Right atrium auricular region (tissue), 2 donors: ENCODE measurements at regions not wholly inside any gene's neighbourhood (a gene's known extent, or its start where the extent isn't known, plus 50 kb on each side); places are given as distances from the start of the nearest gene placed in this dataset.

ENCODE experiments used
- DNase-seq: peaks from one replicate; pipeline ENCODE4 v3.0.0-alpha.2; 2019; ENCODE audit warnings: low spot score
- H3K27ac ChIP-seq, 2 donors: fragments of 200-600 bp; sonication (generic); 1 replicate in 1 of 2; 2 replicates in 1 of 2; pipeline ENCODE4 v1.5.1; 2016 to 2019
- H3K27me3 ChIP-seq, 2 donors: fragments of 200-600 bp; sonication (generic); one replicate each; pipeline versions ENCODE4 v1.5.1 to v1.6.0; 2017 to 2019
- H3K36me3 ChIP-seq: fragments of 200-600 bp; sonication (generic); one replicate; pipeline ENCODE4 v1.5.1; 2016
- H3K4me1 ChIP-seq, 2 donors: fragments of 200-600 bp; sonication (generic); one replicate each; pipeline versions ENCODE4 v1.5.1 to v1.6.0; 2017 to 2019
- H3K4me3 ChIP-seq, 2 donors: fragments of 200-600 bp; sonication (generic); 1 replicate in 1 of 2; 2 replicates in 1 of 2; pipeline ENCODE4 v1.5.1; 2017 to 2019; ENCODE audit warnings: mild to moderate bottlenecking in 1 of 2, moderate library complexity in 1 of 2
- H3K9me3 ChIP-seq, 2 donors: fragments of 200-600 bp; sonication (generic); one replicate each; pipeline ENCODE4 v1.5.1; 2019
- CTCF ChIP-seq, 2 donors: fragments of 200-600 bp; sonication (generic); IDR thresholded peaks; one replicate each; pipeline ENCODE4 v1.5.1; 2019; ENCODE audit warnings: antibody characterized with exemption in 2 of 2

- Histone ChIP-seq H3K27ac (peak overlapping the region; percentile 52 to 61), H3K9me3 (no peaks in the 10 kb centered on the region), H3K27me3 (no peaks in the 10 kb centered on the region), H3K36me3 (no peaks in the 10 kb centered on the region), H3K4me3 (no peak overlapping the region), H3K4me1 (peaks cover 0 to 33% of the 10 kb centered on the region in 2 donors)
- TF ChIP-seq CTCF (IDR thresholded peaks at IDR 0.05) = no peak
- peak; percentile 13 for DNase-seq
Measured at GRCh38 chr14:49969961-49970360, 77.1 kb downstream of the ARF6 start.

- Histone ChIP-seq H3K4me1 (peaks cover 0 to 35% of the 10 kb centered on the region in 2 donors), H3K36me3 (no peaks in the 10 kb centered on the region), H3K9me3 (no peaks in the 10 kb centered on the region), H3K27ac (peak overlapping the region; percentile 52 to 61), H3K4me3 (no peak overlapping the region), H3K27me3 (no peaks in the 10 kb centered on the region)
- no peak for TF ChIP-seq CTCF (IDR thresholded peaks at IDR 0.05)
- peak; percentile 60 for DNase-seq
Measured at GRCh38 chr14:49970474-49971147, 77.7 kb downstream of the ARF6 start.

- TF ChIP-seq CTCF (IDR thresholded peaks at IDR 0.05) = no peak
- no peaks in the 10 kb centered on the region for H3K27me3 ChIP-seq
- H3K4me1 ChIP-seq = peaks cover 0 to 38% of the 10 kb centered on the region in 2 donors
- H3K4me3 ChIP-seq = peak overlapping the region in 1 of 2 donors; percentile 1
- H3K27ac ChIP-seq = peak overlapping the region; percentile 52 to 61
- no peak for DNase-seq
- H3K36me3 ChIP-seq = no peaks in the 10 kb centered on the region
- no peaks in the 10 kb centered on the region for H3K9me3 ChIP-seq
Measured at GRCh38 chr14:49971156-49972130, 78.6 kb downstream of the ARF6 start.

GRCh38 chr14:49972131-49972671 lies 79.3 kb downstream of the ARF6 start:
- no peak overlapping the region for H3K4me3 ChIP-seq
- peaks cover 0 to 38% of the 10 kb centered on the region in 2 donors for H3K4me1 ChIP-seq
- no peaks in the 10 kb centered on the region for H3K9me3 ChIP-seq
- DNase-seq = no peak
- H3K27me3 ChIP-seq = no peaks in the 10 kb centered on the region
- H3K36me3 ChIP-seq = no peaks in the 10 kb centered on the region
- no peak for TF ChIP-seq CTCF (IDR thresholded peaks at IDR 0.05)
- H3K27ac ChIP-seq = peak overlapping the region; percentile 52 to 61

GRCh38 chr14:49972823-49973222 lies 79.9 kb downstream of the ARF6 start:
- Histone ChIP-seq H3K9me3 (no peaks in the 10 kb centered on the region), H3K4me3 (no peak overlapping the region), H3K27me3 (no peaks in the 10 kb centered on the region), H3K36me3 (no peaks in the 10 kb centered on the region), H3K27ac (peak overlapping the region; percentile 52 to 61), H3K4me1 (peaks cover 0 to 38% of the 10 kb centered on the region in 2 donors)
- no peak for DNase-seq
- no peak for TF ChIP-seq CTCF (IDR thresholded peaks at IDR 0.05)
